ENCODE measurements at regions not wholly inside any gene's neighbourhood (a gene's known extent, or its start where the extent isn't known, plus 50 kb on each side); places are given as distances from the start of the nearest gene placed in this dataset.
"Not testable (repeated sequence)": the region's sequence is repeated elsewhere in the genome, so short reads cannot be mapped to it uniquely, and the experiment has no call there.

DNA sequence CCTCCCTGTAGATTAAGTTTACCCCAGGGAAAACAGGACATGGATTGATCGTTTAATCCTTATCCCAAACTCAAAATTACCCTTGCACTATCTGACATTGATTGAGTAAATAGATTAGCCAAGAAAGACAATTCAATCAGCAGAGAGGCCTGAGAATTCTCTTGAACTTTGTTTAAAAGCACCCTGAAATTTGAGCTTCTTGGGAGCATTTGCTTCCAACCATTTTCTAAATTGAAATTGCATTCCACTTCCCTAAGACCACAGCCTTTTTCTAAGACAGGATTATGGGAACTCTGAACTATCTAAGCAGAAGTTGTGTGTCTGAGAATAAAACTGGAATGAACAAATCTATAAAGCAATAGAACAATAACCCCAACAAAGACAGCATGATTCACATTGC lies 76.6 kb upstream of the TNRC6A start:
- Mint-ChIP-seq H3K36me3 (ENCODE audit: low read depth) (no peaks in the 10 kb centered on the region), H3K4me3 (no peak overlapping the region), H3K4me1 (ENCODE audit: low read depth) (no peaks in the 10 kb centered on the region), H3K27ac (no peak overlapping the region), H3K27me3 (peaks cover 12% of the 10 kb centered on the region), H3K9me3 (no peaks in the 10 kb centered on the region)
- Histone ChIP-seq H3K9me3 (ENCODE audit: control insufficient read depth in 1 of 2, insufficient read depth in 1 of 2, low read length in 2 of 2) (no peaks in the 10 kb centered on the region), H3K27ac (ENCODE audit: low read depth in 1 of 2, low read length in 2 of 2) (no peak overlapping the region), H3K27me3 (ENCODE audit: control insufficient read depth in 1 of 2, insufficient read depth in 2 of 2, low read length in 2 of 2) (no peaks in the 10 kb centered on the region), H3K4me1 (ENCODE audit: insufficient read depth, low read length) (no peaks in the 10 kb centered on the region), H3K4me3 (ENCODE audit: low read length) (no peak overlapping the region), H3K36me3 (ENCODE audit: insufficient read depth, low read length) (no peaks in the 10 kb centered on the region)
- intact Hi-C loops (cut with DNase I, micrococcal nuclease) = no loop called here
- TF ChIP-seq CTCF (IDR thresholded peaks at IDR 0.05) = no peak
- CTCF ChIA-PET = interaction anchor here (0.6 kb wide), 1 partner anchor 252 kb away, joined by 5 read pairs; no protein-coding TSS in a partner anchor
- ATAC-seq (ENCODE audit: poor library complexity) = no peak
- DNase-seq = no peak
- POLR2A ChIA-PET = no interaction called here

DNA sequence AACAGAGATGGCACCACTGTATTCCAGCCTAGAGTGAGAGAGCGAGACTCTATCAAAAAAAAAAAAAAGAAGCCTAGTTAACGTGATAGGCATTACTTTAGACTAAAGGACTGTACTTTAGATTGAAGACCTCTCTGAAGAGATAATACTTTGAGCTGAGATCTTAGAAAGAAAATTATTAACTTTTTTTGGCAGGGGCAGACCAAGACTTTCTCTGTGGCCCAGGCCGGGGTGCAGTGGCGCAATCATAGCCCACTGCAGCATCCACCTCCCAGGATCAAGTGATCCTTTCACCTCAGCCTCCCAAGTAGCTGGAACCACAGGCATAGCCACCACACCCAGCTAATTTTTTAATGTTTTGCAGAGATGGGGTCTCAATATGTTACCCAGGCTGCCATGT lies 75.7 kb upstream of the TNRC6A start:
- POLR2A ChIA-PET = no interaction called here
- Mint-ChIP-seq H3K4me3 (no peak overlapping the region), H3K27ac (no peak overlapping the region), H3K9me3 (no peaks in the 10 kb centered on the region), H3K4me1 (ENCODE audit: low read depth) (no peaks in the 10 kb centered on the region), H3K36me3 (ENCODE audit: low read depth) (no peaks in the 10 kb centered on the region), H3K27me3 (peaks cover 7% of the 10 kb centered on the region)
- no peaks in the 10 kb centered on the region for H3K36me3 ChIP-seq (ENCODE audit: insufficient read depth, low read length)
- H3K4me1 ChIP-seq (ENCODE audit: insufficient read depth, low read length) = no peaks in the 10 kb centered on the region
- TF ChIP-seq CTCF (IDR thresholded peaks at IDR 0.05) = no peak
- CTCF ChIA-PET = no interaction called here
- no peaks in the 10 kb centered on the region for H3K9me3 ChIP-seq (ENCODE audit: control insufficient read depth in 1 of 2, insufficient read depth in 1 of 2, low read length in 2 of 2)
- no peak for ATAC-seq (ENCODE audit: poor library complexity)
- no peak overlapping the region for H3K4me3 ChIP-seq (ENCODE audit: low read length)
- H3K27ac ChIP-seq (ENCODE audit: low read depth in 1 of 2, low read length in 2 of 2) = no peak overlapping the region
- DNase-seq = no peak
- intact Hi-C loops (cut with DNase I, micrococcal nuclease) = no loop called here
- H3K27me3 ChIP-seq (ENCODE audit: control insufficient read depth in 1 of 2, insufficient read depth in 2 of 2, low read length in 2 of 2) = no peaks in the 10 kb centered on the region

DNA sequence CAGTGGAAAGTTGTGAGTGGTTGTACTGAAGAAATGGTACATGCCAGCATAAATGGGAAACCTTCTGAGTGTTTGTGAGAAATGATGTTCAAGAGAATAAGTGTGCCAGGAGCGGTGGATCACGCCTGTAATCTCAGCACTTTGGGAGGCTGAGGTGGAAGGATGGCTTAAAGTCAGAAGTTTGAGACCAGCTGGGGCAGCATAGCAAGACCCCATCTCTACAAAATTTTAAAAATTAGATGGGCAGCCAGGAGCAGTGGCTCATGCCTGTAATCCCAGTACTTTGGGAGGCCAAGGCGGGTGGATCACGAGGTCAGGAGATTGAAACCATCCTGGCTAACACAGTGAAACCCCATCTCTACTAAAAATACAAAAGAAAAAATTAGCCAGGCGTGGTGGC lies 63.5 kb upstream of the TNRC6A start:
- H3K36me3 Mint-ChIP-seq (ENCODE audit: low read depth); DNase-seq; H3K27ac Mint-ChIP-seq; H3K4me3 ChIP-seq (ENCODE audit: low read length); H3K36me3 ChIP-seq (ENCODE audit: insufficient read depth, low read length); H3K4me1 Mint-ChIP-seq (ENCODE audit: low read depth); intact Hi-C loops (cut with DNase I, micrococcal nuclease); H3K9me3 Mint-ChIP-seq; H3K27me3 ChIP-seq (ENCODE audit: control insufficient read depth in 1 of 2, insufficient read depth in 2 of 2, low read length in 2 of 2); CTCF ChIA-PET; H3K4me1 ChIP-seq (ENCODE audit: insufficient read depth, low read length); POLR2A ChIA-PET; H3K27ac ChIP-seq (ENCODE audit: low read depth in 1 of 2, low read length in 2 of 2); H3K9me3 ChIP-seq (ENCODE audit: control insufficient read depth in 1 of 2, insufficient read depth in 1 of 2, low read length in 2 of 2); ATAC-seq (ENCODE audit: poor library complexity); H3K4me3 Mint-ChIP-seq; H3K27me3 Mint-ChIP-seq: not testable (repeated sequence)

DNA sequence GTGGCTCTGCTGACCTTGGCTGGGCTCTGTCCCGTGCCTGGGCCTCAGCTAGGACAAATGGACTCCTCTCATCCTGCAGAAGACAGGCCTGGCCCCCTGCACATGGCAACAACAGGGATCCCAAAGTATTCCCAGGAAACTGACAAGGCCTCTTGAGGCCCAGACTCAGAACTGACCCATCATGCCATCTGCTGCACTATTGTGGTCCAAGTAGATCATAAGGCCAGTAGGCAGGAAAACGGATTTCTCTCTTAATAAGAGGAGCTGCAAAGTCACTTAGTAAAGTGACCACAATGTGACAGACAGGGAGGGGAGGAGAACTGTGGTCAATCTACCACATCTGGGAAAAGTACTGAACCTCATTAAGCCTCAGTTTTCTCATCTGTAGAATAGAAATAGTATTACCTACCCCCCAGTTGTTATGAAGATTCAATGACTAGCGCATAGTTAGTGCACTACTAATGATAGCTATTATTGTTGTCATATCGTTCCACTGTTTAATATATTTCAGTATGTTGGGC lies 62.1 kb upstream of the TNRC6A start:
- H3K4me3 Mint-ChIP-seq = no peak overlapping the region
- no peaks in the 10 kb centered on the region for H3K36me3 Mint-ChIP-seq (ENCODE audit: low read depth)
- no peaks in the 10 kb centered on the region for H3K4me1 ChIP-seq (ENCODE audit: insufficient read depth, low read length)
- no peaks in the 10 kb centered on the region for H3K36me3 ChIP-seq (ENCODE audit: insufficient read depth, low read length)
- ChIA-PET POLR2A (no interaction called here), CTCF (no interaction called here)
- H3K4me1 Mint-ChIP-seq (ENCODE audit: low read depth) = no peaks in the 10 kb centered on the region
- DNase-seq (no peak), ATAC-seq (ENCODE audit: poor library complexity) (no peak)
- no peak overlapping the region for H3K4me3 ChIP-seq (ENCODE audit: low read length)
- H3K9me3 Mint-ChIP-seq = no peaks in the 10 kb centered on the region
- H3K27me3 ChIP-seq (ENCODE audit: control insufficient read depth in 1 of 2, insufficient read depth in 2 of 2, low read length in 2 of 2) = peaks cover 9 to 11% of the 10 kb centered on the region in 2 experiments
- intact Hi-C loops (cut with DNase I, micrococcal nuclease) = no loop called here
- H3K27ac ChIP-seq (ENCODE audit: low read depth in 1 of 2, low read length in 2 of 2) = no peak overlapping the region
- H3K27me3 Mint-ChIP-seq = peaks cover 16% of the 10 kb centered on the region
- H3K27ac Mint-ChIP-seq = no peak overlapping the region
- TF ChIP-seq CTCF (IDR thresholded peaks at IDR 0.05) = no peak
- no peaks in the 10 kb centered on the region for H3K9me3 ChIP-seq (ENCODE audit: control insufficient read depth in 1 of 2, insufficient read depth in 1 of 2, low read length in 2 of 2)
